Ovary (tissue), 7 donors: ENCODE measurements at regions not wholly inside any gene's neighbourhood (a gene's known extent, or its start where the extent isn't known, plus 50 kb on each side); places are given as distances from the start of the nearest gene placed in this dataset.

ENCODE experiments used
- DNase-seq, 5 donors: peaks; one replicate each; pipeline ENCODE4 v3.0.0-alpha.2; 2019 to 2020
- H3K27ac ChIP-seq, 2 donors: fragments of 200-600 bp; one replicate each; pipeline versions ENCODE4 v1.5.1 to v1.8.0; 2019 to 2022
- H3K27me3 ChIP-seq: fragments of 200-600 bp; one replicate; pipeline ENCODE4 v1.8.0; 2022
- H3K36me3 ChIP-seq: fragments of 200-600 bp; sonication (generic); one replicate; pipeline ENCODE4 v1.5.1; 2019
- H3K4me1 ChIP-seq: one replicate; pipeline ENCODE4 v1.8.1; 2013; ENCODE audit warnings: mild to moderate bottlenecking, moderate library complexity; ENCODE audit not compliant: insufficient read depth
- H3K4me3 ChIP-seq: fragments of 200-600 bp; sonication (generic); one replicate; pipeline ENCODE4 v1.5.1; 2017
- H3K9me3 ChIP-seq, 2 donors: fragments of 200-600 bp in 1 of 2; sonication (generic) in 1 of 2; one replicate each; pipeline versions ENCODE4 v1.5.1 to v1.8.1; 2013 to 2019; ENCODE audit warnings: mild to moderate bottlenecking in 1 of 2, moderate library complexity in 1 of 2
- EP300 ChIP-seq: sonication (generic); formaldehyde crosslinking; IDR thresholded peaks from one replicate; pipeline ENCODE4 v1.6.1; 2017; ENCODE audit warnings: antibody characterized with exemption
- POLR2A ChIP-seq: fragments of 450-650 bp; IDR thresholded peaks from one replicate; pipeline ENCODE4 v1.6.1; 2017; ENCODE audit warnings: antibody characterized with exemption, mild to moderate bottlenecking, moderate library complexity
- WGBS, 3 donors: extraction: QIAGEN DNeasy Blood & Tissue Kit in 1 of 3; methylation state at CpG; one replicate each; pipeline versions ENCODE4 v1.1.5 to v1.1.7; 2013 to 2017; 5-methylcytosine and 5-hydroxymethylcytosine counted together
- intact Hi-C, 4 donors: fragments of 100-400 bp; cut with DNase I; formaldehyde crosslinking; loops; one replicate each; pipeline versions ENCODE4 v1.11.0 to v1.15.1; 2022 to 2023
- TF ChIP-seq, protein P1 (sequence below), 3 donors: fragments of 450-650 bp in 2 of 3; fragments of 200-600 bp in 1 of 3; IDR thresholded peaks; one replicate each; pipeline versions ENCODE4 v1.5.1 to v1.8.0; 2016 to 2022; ENCODE audit warnings: antibody characterized with exemption in 3 of 3, mild to moderate bottlenecking in 1 of 3
- donor health status: DM: no; HTN: no; CAD: no; lungs with moderate emphysema.
- donor health status: DM: no; HTN: no; CAD: no.
- donor health status: Bipolar disorder and iron deficiency.
- donor health status: DM: no; HTN: no; CAD: no.
- donor health status: DM: yes; HTN: yes; CAD: no.

DNA sequence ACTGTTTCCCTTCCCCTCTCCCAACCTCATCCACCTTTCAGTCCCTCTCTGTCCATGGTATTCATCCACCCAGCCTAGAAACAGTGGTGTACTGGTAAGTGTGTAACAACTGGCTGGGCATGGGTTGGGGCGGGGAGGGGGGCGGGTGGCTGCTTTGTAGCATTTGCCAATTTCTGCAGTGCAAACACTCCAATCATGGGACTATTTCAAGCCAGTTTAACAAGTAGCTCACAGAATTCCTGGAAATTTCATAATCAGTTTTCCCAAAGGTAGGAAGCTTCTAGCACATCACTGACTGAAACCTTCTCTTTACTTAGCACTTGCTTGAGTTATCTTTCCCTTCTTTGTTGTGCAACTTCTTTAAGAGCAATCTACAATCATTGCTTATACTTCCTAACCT, 100.8 kb upstream of the WASF3 start:
- TF ChIP-seq POLR2A (no peak), EP300 (no peak)
- TF ChIP-seq, protein P1, sequence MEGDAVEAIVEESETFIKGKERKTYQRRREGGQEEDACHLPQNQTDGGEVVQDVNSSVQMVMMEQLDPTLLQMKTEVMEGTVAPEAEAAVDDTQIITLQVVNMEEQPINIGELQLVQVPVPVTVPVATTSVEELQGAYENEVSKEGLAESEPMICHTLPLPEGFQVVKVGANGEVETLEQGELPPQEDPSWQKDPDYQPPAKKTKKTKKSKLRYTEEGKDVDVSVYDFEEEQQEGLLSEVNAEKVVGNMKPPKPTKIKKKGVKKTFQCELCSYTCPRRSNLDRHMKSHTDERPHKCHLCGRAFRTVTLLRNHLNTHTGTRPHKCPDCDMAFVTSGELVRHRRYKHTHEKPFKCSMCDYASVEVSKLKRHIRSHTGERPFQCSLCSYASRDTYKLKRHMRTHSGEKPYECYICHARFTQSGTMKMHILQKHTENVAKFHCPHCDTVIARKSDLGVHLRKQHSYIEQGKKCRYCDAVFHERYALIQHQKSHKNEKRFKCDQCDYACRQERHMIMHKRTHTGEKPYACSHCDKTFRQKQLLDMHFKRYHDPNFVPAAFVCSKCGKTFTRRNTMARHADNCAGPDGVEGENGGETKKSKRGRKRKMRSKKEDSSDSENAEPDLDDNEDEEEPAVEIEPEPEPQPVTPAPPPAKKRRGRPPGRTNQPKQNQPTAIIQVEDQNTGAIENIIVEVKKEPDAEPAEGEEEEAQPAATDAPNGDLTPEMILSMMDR (IDR thresholded peaks at IDR 0.05), result no peak
- H3K27ac ChIP-seq, result no peak overlapping the region

GRCh38 chr13:26457212-26457611, 100.3 kb upstream of the WASF3 start:
- no peaks in the 10 kb centered on the region for H3K36me3 ChIP-seq
- DNase-seq, result no peak
- peaks cover 3% of the 10 kb centered on the region for H3K4me1 ChIP-seq
- no peak overlapping the region for H3K27ac ChIP-seq
- H3K4me3 ChIP-seq, result no peak overlapping the region
- TF ChIP-seq EP300, result no peak
- no peaks in the 10 kb centered on the region for H3K9me3 ChIP-seq
- H3K27me3 ChIP-seq, result no peaks in the 10 kb centered on the region
- intact Hi-C loops, result no loop called here

More for the DNA sequence above, 100.8 kb upstream of the WASF3 start:
- no peak for DNase-seq
- H3K4me1 ChIP-seq, result peaks cover 3% of the 10 kb centered on the region
- intact Hi-C loops, result no loop called here
- H3K4me3 ChIP-seq, result no peak overlapping the region
- H3K27me3 ChIP-seq, result no peaks in the 10 kb centered on the region
- no peaks in the 10 kb centered on the region for H3K36me3 ChIP-seq
- H3K9me3 ChIP-seq, result no peaks in the 10 kb centered on the region
- 83 to 93% (median 87%) methylated on average over 2 of the region's 2 CpGs for WGBS, 3 donors

DNA sequence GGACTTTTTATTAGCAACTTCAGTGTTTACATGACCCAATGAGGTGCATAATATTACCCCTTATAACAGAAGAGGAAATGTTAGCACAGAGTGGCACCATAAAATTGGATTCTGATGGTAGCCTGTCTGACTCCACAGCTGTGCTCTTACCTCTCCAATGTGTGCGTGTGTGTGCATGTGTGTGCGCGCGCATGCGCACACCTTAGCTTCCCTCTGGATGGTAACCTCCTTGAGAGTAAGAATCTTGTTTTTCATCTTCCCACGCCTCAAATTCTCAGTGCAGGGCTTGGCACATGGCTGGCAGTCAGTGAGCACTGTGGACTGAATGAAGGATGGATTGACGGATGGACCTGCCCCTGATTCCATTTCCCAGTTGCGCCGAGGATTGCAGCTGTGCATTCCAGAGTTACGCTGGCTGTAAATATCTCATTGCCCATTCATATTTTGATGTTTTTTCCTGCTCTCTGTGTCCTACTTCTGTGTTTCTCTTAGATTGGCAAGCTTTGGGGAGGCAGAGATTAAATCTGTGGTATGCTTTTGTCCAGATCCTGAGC, 99.2 kb upstream of the WASF3 start:
- 77 to 81% (median 79%) methylated on average over 10 of the region's 10 CpGs for WGBS, 3 donors
- intact Hi-C loops, result no loop called here
- TF ChIP-seq, protein P1 (IDR thresholded peaks at IDR 0.05), result no peak
- TF ChIP-seq EP300 (no peak), POLR2A (no peak)
- Histone ChIP-seq H3K4me3 (no peak overlapping the region), H3K36me3 (no peaks in the 10 kb centered on the region), H3K4me1 (peaks cover 3% of the 10 kb centered on the region), H3K27me3 (no peaks in the 10 kb centered on the region), H3K27ac (no peak overlapping the region), H3K9me3 (no peaks in the 10 kb centered on the region)
- DNase-seq, result no peak

DNA sequence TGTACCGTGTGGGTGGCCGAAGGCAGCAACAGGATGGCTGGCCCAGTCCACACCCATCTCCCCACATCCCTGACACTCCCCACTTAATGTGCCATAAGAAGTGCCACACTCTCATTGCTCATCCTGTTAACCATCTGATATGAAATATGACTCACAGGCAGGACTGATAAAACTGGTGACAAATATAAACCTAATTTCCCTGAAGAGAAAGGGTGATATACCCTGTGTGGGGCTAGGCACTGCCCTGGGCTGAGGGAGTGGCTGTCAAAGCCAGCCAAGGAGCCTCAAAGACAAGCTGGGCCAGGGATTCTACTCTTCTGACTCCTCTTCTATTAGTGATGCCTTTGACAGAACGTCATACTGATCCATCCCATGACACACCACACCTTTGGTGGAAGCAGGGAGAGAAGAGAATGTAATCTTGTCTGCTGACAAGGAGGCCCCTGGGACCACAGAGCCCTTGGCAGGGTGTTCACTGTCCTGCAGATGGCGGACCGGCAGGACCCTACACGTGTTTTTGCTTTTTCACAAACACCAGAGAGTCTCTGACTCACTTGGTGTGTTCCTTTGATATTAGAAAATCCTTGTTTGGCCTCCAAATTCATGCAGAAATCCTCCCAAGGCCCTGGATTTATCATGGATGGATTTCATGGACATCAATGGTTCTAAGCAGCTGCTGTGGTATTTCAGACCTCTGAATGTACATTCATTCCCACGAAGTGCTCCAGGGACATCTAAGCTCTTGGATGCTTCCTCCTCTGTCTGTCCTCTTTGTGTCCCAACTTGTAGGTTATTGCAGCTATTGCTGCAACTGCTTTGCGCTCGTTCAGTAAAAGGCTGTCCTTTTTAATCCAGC, 98.0 kb upstream of the WASF3 start:
- TF ChIP-seq POLR2A, result no peak
- TF ChIP-seq EP300, result no peak
- TF ChIP-seq, protein P1 (IDR thresholded peaks at IDR 0.05), result no peak
- intact Hi-C loops, result no loop called here

GRCh38 chr13:26460648-26461047, 96.8 kb upstream of the WASF3 start:
- H3K27ac ChIP-seq, result no peak overlapping the region
- no peaks in the 10 kb centered on the region for H3K36me3 ChIP-seq
- no peaks in the 10 kb centered on the region for H3K9me3 ChIP-seq
- intact Hi-C loops, result no loop called here
- H3K4me3 ChIP-seq, result no peak overlapping the region
- H3K27me3 ChIP-seq, result no peaks in the 10 kb centered on the region
- whole genome bisulfite sequencing, 3 donors, result 8 to 21% (median 8%) methylated on average over 6 of the region's 6 CpGs
- peak in 4 of 5 donors; percentile 28 to 65 (median 54) for DNase-seq
- TF ChIP-seq POLR2A, result no peak
- TF ChIP-seq, protein P1 (IDR thresholded peaks at IDR 0.05), result no peak
- no peak for TF ChIP-seq EP300
- H3K4me1 ChIP-seq, result peaks cover 3% of the 10 kb centered on the region

More for the DNA sequence above, 98.0 kb upstream of the WASF3 start:
- peaks cover 3% of the 10 kb centered on the region for H3K4me1 ChIP-seq
- no peaks in the 10 kb centered on the region for H3K36me3 ChIP-seq
- H3K9me3 ChIP-seq, result no peaks in the 10 kb centered on the region
- H3K27me3 ChIP-seq, result no peaks in the 10 kb centered on the region
- no peak overlapping the region for H3K27ac ChIP-seq
- no peak overlapping the region for H3K4me3 ChIP-seq
- no peak for DNase-seq
- WGBS, 3 donors, result 51 to 58% (median 56%) methylated on average over 9 of the region's 9 CpGs
